Loucy (cell line): ENCODE measurements at regions not wholly inside any gene's neighbourhood (a gene's known extent, or its start where the extent isn't known, plus 50 kb on each side); places are given as distances from the start of the nearest gene placed in this dataset.

Source experiments
- H2AFZ ChIP-seq: fragments of 200-600 bp; sonication (generic); 2 replicates; pipeline ENCODE4 v1.6.0; 2016; ENCODE audit warnings: antibody characterized with exemption, mild to moderate bottlenecking, low read length, moderate library complexity
- H3F3A ChIP-seq: fragments of 200-600 bp; 2 replicates; pipeline ENCODE4 v1.6.0; 2016; ENCODE audit warnings: antibody characterized with exemption, low read depth, mild to moderate bottlenecking
- H3K27me3 ChIP-seq: fragments of 200-600 bp; sonication (generic); 2 replicates; pipeline ENCODE4 v1.6.1; 2014; ENCODE audit warnings: low read length, mild to moderate bottlenecking; ENCODE audit not compliant: insufficient read depth, poor library complexity, severe bottlenecking
- H3K36me3 ChIP-seq: fragments of 200-600 bp; sonication (generic); 2 replicates; pipeline ENCODE4 v1.6.1; 2016; ENCODE audit warnings: low read length; ENCODE audit not compliant: insufficient read depth
- H3K4me1 ChIP-seq: fragments of 200-600 bp; sonication (generic); 2 replicates; pipeline ENCODE4 v1.5.1; 2014; ENCODE audit warnings: low read length, mild to moderate bottlenecking; ENCODE audit not compliant: insufficient read depth, poor library complexity, severe bottlenecking
- H3K4me2 ChIP-seq: fragments of 200-600 bp; sonication (generic); 2 replicates; pipeline ENCODE4 v1.6.0; 2014; ENCODE audit warnings: antibody characterized with exemption, low read length, low read depth, mild to moderate bottlenecking; ENCODE audit not compliant: poor library complexity, severe bottlenecking
- H3K4me3 ChIP-seq: fragments of 200-600 bp; sonication (generic); 2 replicates; pipeline ENCODE4 v1.5.1; 2014; ENCODE audit warnings: low read length, mild to moderate bottlenecking, mixed read lengths; ENCODE audit not compliant: poor library complexity, severe bottlenecking
- H3K79me2 ChIP-seq: fragments of 200-600 bp; sonication (generic); 2 replicates; pipeline ENCODE4 v1.6.1; 2014; ENCODE audit warnings: low read length; ENCODE audit not compliant: insufficient read depth
- H3K9ac ChIP-seq: fragments of 200-600 bp; sonication (generic); 2 replicates; pipeline ENCODE4 v1.6.0; 2014; ENCODE audit warnings: mild to moderate bottlenecking, low read depth, low read length, moderate library complexity; ENCODE audit not compliant: poor library complexity, severe bottlenecking
- H3K9me2 ChIP-seq: fragments of 200-600 bp; sonication (generic); replicated peaks from 2 replicates; pipeline ENCODE4 v1.6.1; 2016; ENCODE audit warnings: low read depth, low read length, mixed read lengths
- H3K9me3 ChIP-seq: fragments of 200-600 bp; sonication (generic); 2 replicates; pipeline ENCODE4 v1.6.1; 2014; ENCODE audit warnings: mild to moderate bottlenecking, antibody characterized with exemption, low read length, low read depth; ENCODE audit not compliant: insufficient read depth
- H4K20me1 ChIP-seq: fragments of 200-600 bp; sonication (generic); 2 replicates; pipeline ENCODE4 v1.6.0; 2014; ENCODE audit warnings: antibody characterized with exemption, low read length, mild to moderate bottlenecking; ENCODE audit not compliant: insufficient read depth, poor library complexity, severe bottlenecking
- EZH2phosphoT487 ChIP-seq: fragments of 200-600 bp; IDR thresholded peaks from 2 replicates; pipeline ENCODE4 v1.6.1; 2018; ENCODE audit warnings: antibody characterized with exemption, mild to moderate bottlenecking, moderate library complexity, borderline replicate concordance
- TF ChIP-seq, protein P1 (sequence below): fragments of 200-600 bp; sonication (generic); conservative IDR thresholded peaks from 2 replicates; pipeline ENCODE4 v1.5.1; 2014; ENCODE audit warnings: mild to moderate bottlenecking, antibody characterized with exemption, low read length

DNA sequence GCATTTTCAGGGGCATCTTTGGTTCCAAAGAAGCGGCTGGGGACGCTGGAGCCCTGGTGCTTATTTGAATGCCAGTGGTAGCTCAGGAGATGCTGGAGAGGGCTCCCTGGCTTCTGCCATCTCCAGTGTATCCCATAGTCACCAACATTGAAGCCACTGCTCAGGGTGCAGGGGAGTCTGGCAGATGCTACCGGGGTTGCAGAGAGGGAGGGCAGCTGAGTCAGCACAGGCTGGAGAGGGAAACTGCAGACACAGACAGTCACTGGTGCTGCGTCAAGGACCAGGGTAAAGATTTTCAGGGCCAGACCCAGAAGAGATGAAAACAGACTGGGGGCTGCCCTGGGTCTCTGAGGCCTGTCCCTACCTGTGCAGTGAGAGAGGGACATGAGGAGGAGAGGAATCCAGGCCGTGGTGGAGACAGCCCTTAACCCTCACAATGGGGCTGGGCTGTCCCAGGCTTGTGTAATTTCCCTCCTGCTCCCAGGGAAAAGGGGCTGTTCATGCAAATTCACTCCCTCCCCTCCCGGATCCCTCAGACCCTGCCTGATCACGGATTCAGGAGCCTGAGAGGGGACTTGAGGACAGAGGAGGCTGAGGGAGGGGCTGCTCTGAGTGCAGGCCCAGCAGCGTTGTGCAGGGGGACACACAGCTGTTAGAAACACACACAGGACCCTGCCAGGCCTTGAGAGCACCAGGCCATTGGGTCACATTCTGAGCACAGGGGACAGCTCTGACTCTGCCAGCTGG is 126.9 kb upstream of the GRK3 start:
- H3K79me2 ChIP-seq, result no peaks in the 10 kb centered on the region
- H3K9me3 ChIP-seq, result no peaks in the 10 kb centered on the region
- H3K9me2 ChIP-seq, result no peaks in the 10 kb centered on the region
- no peaks in the 10 kb centered on the region for H4K20me1 ChIP-seq
- no peak overlapping the region for H3K9ac ChIP-seq
- H3K4me3 ChIP-seq, result no peak overlapping the region
- H2AFZ ChIP-seq, result no peak overlapping the region
- H3K36me3 ChIP-seq, result no peaks in the 10 kb centered on the region
- H3F3A ChIP-seq, result no peaks in the 10 kb centered on the region
- H3K27me3 ChIP-seq, result no peaks in the 10 kb centered on the region
- no peaks in the 10 kb centered on the region for H3K4me1 ChIP-seq
- TF ChIP-seq, protein P1, sequence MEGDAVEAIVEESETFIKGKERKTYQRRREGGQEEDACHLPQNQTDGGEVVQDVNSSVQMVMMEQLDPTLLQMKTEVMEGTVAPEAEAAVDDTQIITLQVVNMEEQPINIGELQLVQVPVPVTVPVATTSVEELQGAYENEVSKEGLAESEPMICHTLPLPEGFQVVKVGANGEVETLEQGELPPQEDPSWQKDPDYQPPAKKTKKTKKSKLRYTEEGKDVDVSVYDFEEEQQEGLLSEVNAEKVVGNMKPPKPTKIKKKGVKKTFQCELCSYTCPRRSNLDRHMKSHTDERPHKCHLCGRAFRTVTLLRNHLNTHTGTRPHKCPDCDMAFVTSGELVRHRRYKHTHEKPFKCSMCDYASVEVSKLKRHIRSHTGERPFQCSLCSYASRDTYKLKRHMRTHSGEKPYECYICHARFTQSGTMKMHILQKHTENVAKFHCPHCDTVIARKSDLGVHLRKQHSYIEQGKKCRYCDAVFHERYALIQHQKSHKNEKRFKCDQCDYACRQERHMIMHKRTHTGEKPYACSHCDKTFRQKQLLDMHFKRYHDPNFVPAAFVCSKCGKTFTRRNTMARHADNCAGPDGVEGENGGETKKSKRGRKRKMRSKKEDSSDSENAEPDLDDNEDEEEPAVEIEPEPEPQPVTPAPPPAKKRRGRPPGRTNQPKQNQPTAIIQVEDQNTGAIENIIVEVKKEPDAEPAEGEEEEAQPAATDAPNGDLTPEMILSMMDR, result no peak
- TF ChIP-seq EZH2phosphoT487, result no peak
- no peak overlapping the region for H3K4me2 ChIP-seq

DNA sequence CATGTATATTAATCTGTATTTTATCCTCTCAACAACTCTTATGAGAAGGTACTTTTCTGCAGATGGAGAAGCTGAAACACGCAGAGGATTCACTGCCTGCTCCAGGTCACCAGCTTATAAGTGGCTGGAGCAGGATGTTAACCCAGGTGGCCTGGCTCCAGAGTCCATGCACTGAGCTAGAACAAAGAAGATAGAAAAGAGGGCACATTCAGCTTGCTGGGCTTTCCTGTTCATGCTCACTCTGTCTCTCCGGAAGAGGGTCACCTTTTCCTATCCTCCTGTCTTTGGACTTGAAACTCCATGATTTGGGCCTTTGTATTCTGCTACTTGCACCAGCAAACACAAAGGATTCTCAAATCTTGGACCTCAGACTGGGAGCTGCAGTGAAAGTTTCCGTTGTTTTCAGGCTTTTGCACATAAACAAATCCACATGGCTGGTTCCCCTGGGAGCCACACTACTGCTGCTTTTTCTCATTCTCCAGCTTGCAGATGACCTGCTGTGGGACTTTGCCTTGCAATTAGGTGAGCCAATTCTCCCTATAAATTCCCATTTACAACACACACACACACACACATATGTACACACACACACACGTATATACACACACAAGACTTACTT is 117.3 kb upstream of the GRK3 start:
- peak overlapping the region; percentile 97 for H3K9ac ChIP-seq
- no peaks in the 10 kb centered on the region for H3F3A ChIP-seq
- no peaks in the 10 kb centered on the region for H3K9me3 ChIP-seq
- H2AFZ ChIP-seq, result peak overlapping the region; percentile 69
- H3K27me3 ChIP-seq, result no peaks in the 10 kb centered on the region
- peaks cover 59% of the 10 kb centered on the region for H3K79me2 ChIP-seq
- H3K9me2 ChIP-seq, result no peaks in the 10 kb centered on the region
- no peaks in the 10 kb centered on the region for H3K36me3 ChIP-seq
- H3K4me2 ChIP-seq, result peak overlapping the region; percentile 95
- TF ChIP-seq, protein P1, result no peak
- no peak for TF ChIP-seq EZH2phosphoT487
- H3K4me1 ChIP-seq, result peaks cover 44% of the 10 kb centered on the region
- peak overlapping the region; percentile 98 for H3K4me3 ChIP-seq
- peaks cover 38% of the 10 kb centered on the region for H4K20me1 ChIP-seq

DNA sequence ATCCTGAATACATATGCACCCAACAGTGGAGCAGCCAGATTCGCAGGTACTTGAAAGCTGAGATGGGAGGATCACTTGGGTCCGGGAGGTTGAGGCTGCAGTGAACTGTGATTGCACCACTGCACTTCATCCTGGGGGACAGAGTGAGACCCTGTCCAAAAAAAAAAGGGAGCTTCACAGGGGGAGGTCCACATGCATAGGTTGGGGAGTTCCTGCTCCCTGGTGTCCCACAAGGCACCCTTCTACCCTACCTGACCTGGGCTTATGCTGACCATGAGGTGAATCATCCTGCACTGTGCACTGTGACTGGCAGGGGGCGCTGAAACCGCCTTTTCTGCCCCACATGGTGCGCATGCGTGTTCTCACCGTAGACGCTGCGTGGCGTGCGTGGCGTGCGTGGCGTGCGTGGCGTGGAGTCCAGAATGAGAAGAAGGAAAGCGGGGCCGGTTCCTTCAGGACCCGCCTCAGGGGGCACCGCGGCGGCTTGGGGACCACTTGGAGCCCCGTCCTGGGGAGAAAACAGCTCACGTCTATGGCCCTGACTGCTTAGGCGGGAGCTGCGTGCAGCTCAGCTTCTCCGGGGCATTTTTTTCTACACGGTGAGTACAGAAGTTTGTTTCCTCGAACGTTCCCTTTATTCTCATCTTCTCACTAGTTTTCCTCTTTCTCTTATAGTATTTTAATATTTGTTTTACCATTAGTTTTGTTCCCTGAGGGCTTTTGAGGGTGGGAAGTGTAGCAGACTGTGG is 116.6 kb upstream of the GRK3 start:
- H3K9me3 ChIP-seq, result no peaks in the 10 kb centered on the region
- H3K4me1 ChIP-seq, result peaks cover 50% of the 10 kb centered on the region
- H4K20me1 ChIP-seq, result peaks cover 45% of the 10 kb centered on the region
- peak overlapping the region; percentile 98 for H3K4me3 ChIP-seq
- no peaks in the 10 kb centered on the region for H3F3A ChIP-seq
- H2AFZ ChIP-seq, result peak overlapping the region; percentile 87
- peak overlapping the region; percentile 95 for H3K4me2 ChIP-seq
- no peaks in the 10 kb centered on the region for H3K36me3 ChIP-seq
- peaks cover 66% of the 10 kb centered on the region for H3K79me2 ChIP-seq
- no peaks in the 10 kb centered on the region for H3K27me3 ChIP-seq
- TF ChIP-seq, protein P1, result peak; percentile 74
- no peak for TF ChIP-seq EZH2phosphoT487
- peak overlapping the region; percentile 97 for H3K9ac ChIP-seq
- no peaks in the 10 kb centered on the region for H3K9me2 ChIP-seq
